Mucosa of gallbladder (tissue), 1 donor: ENCODE measurements at regions not wholly inside any gene's neighbourhood (a gene's known extent, or its start where the extent isn't known, plus 50 kb on each side); places are given as distances from the start of the nearest gene placed in this dataset.

Experiments used
- DNase-seq: peaks from one replicate; pipeline ENCODE4 v3.0.0-alpha.2; 2020; ENCODE audit warnings: low spot score
- donor health status: DM: no; HTN: no; CAD: no.

- DNase-seq = no peak
Observed at GRCh38 chr4:85391589-85392410, 83.2 kb upstream of the ARHGAP24 start.

- DNase-seq = no peak
Observed at GRCh38 chr4:85393201-85393600, 81.7 kb upstream of the ARHGAP24 start.

GRCh38 chr4:85398276-85398675 is 76.7 kb upstream of the ARHGAP24 start:
- DNase-seq = no peak

- DNase-seq = no peak
Observed at GRCh38 chr4:85399270-85399669, 75.7 kb upstream of the ARHGAP24 start.

GRCh38 chr4:85402371-85402770 is 72.6 kb upstream of the ARHGAP24 start:
- DNase-seq = no peak

GRCh38 chr4:85406185-85406584 is 68.8 kb upstream of the ARHGAP24 start:
- DNase-seq = no peak

- DNase-seq = no peak
Observed at GRCh38 chr4:85407546-85407945, 67.4 kb upstream of the ARHGAP24 start.

GRCh38 chr4:85408301-85408700 is 66.6 kb upstream of the ARHGAP24 start:
- no peak for DNase-seq

GRCh38 chr4:85409251-85409650 is 65.7 kb upstream of the ARHGAP24 start:
- DNase-seq = no peak

- DNase-seq = no peak
Observed at GRCh38 chr4:85411386-85411785, 63.6 kb upstream of the ARHGAP24 start.

GRCh38 chr4:85414972-85415371 is 60.0 kb upstream of the ARHGAP24 start:
- DNase-seq = no peak

GRCh38 chr4:85416094-85416493 is 58.9 kb upstream of the ARHGAP24 start:
- no peak for DNase-seq

- no peak for DNase-seq
Observed at GRCh38 chr4:85419103-85419502, 55.8 kb upstream of the ARHGAP24 start.

GRCh38 chr4:85420831-85421230 is 54.1 kb upstream of the ARHGAP24 start:
- DNase-seq = no peak

- no peak for DNase-seq
Observed at GRCh38 chr4:85423431-85423830, 51.5 kb upstream of the ARHGAP24 start.
